Lung (tissue), 11 donors: ENCODE measurements at regions not wholly inside any gene's neighbourhood (a gene's known extent, or its start where the extent isn't known, plus 50 kb on each side); places are given as distances from the start of the nearest gene placed in this dataset.

ENCODE experiments used
- ATAC-seq: fragments of 200-7000 bp; cut with Tn5 transposase; one replicate; pipeline ENCODE4 v1.9.1; 2020; ENCODE audit warnings: moderate number of reproducible peaks; ENCODE audit not compliant: insufficient read depth, low FRiP score
- DNase-seq, 3 donors: peaks; one replicate each; pipeline ENCODE4 v3.0.0-alpha.2; 2013 to 2017
- H3K27ac ChIP-seq, 2 donors: one replicate each; pipeline ENCODE4 v1.5.1; 2013; ENCODE audit warnings: mild to moderate bottlenecking in 2 of 2, moderate library complexity in 2 of 2, control low read depth in 1 of 2, inconsistent platforms in 1 of 2, low read depth in 1 of 2, low read length in 1 of 2
- H3K27me3 ChIP-seq, 3 donors: one replicate each; pipeline ENCODE4 v1.5.1; 2013; ENCODE audit warnings: low read length in 2 of 3; ENCODE audit not compliant: control insufficient read depth in 3 of 3, insufficient read depth in 3 of 3
- H3K36me3 ChIP-seq, 4 donors: one replicate each; pipeline ENCODE4 v1.5.1; 2013; ENCODE audit warnings: low read length in 4 of 4, mild to moderate bottlenecking in 1 of 4, moderate library complexity in 1 of 4; ENCODE audit not compliant: control insufficient read depth in 4 of 4, insufficient read depth in 4 of 4
- H3K4me1 ChIP-seq, 5 donors: one replicate each; pipeline ENCODE4 v1.5.1; 2013; ENCODE audit warnings: low read length in 5 of 5, mild to moderate bottlenecking in 2 of 5, moderate library complexity in 1 of 5; ENCODE audit not compliant: control insufficient read depth in 5 of 5, insufficient read depth in 5 of 5
- H3K4me3 ChIP-seq: one replicate; pipeline ENCODE4 v1.5.1; 2013; ENCODE audit warnings: mild to moderate bottlenecking, control low read depth, moderate library complexity
- H3K9ac ChIP-seq, 2 donors: one replicate each; pipeline ENCODE4 v1.5.1; 2013; ENCODE audit warnings: low read length in 2 of 2, control low read depth in 1 of 2; ENCODE audit not compliant: insufficient read depth in 1 of 2
- H3K9me3 ChIP-seq, 4 donors: one replicate each; pipeline ENCODE4 v1.5.1; 2013; ENCODE audit warnings: low read length in 3 of 4, mild to moderate bottlenecking in 1 of 4, moderate library complexity in 1 of 4; ENCODE audit not compliant: control insufficient read depth in 4 of 4, insufficient read depth in 3 of 4
- CTCF ChIP-seq: IDR thresholded peaks from 2 replicates; pipeline ENCODE4 v1.5.1; 2012; ENCODE audit warnings: mild to moderate bottlenecking; ENCODE audit errors: control extremely low read depth, extremely low read depth
- WGBS, 2 donors: extraction: QIAGEN DNeasy Blood & Tissue Kit; methylation state at CpG; one replicate each; pipeline ENCODE4 v1.1.7; 2013; 5-methylcytosine and 5-hydroxymethylcytosine counted together
- donor health status: control.
- donor health status: control.
- donor health status: Bipolar disorder and iron deficiency.
- donor health status: healthy.
- donor health status: DM: yes; HTN: yes; CAD: no.

DNA sequence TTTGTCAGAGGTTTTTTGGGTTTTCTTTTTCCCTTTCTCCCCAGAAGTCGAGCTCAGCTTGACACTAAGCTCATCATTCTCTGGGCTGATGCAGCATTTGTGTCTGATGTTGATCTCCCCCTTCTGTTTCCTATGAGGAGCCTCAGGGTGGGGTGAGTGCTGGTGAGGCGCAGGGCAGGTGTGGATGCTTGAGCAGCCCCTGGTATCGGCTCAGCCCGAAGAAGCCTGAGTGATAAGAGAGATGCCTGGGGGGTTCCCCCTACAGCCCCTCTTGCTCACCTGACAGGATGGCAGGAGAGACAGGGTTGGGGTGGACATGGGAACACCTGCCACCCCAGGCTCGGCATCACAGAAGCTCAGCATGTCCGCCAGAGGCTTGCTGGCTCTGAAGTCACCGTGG lies 239.0 kb downstream of the RHOU start:
- ATAC-seq (no peak), DNase-seq (no peak)
- H3K27ac ChIP-seq = no peak overlapping the region
- H3K36me3 ChIP-seq = no peaks in the 10 kb centered on the region
- no peaks in the 10 kb centered on the region for H3K27me3 ChIP-seq
- 90 to 96% methylated on average over 7 of the region's 7 CpGs for WGBS, 2 donors
- peaks cover 0 to 14% (median 4%) of the 10 kb centered on the region in 5 donors for H3K4me1 ChIP-seq
- H3K9me3 ChIP-seq = no peaks in the 10 kb centered on the region
- no peak overlapping the region for H3K4me3 ChIP-seq
- TF ChIP-seq CTCF = no peak
- H3K9ac ChIP-seq = no peak overlapping the region

DNA sequence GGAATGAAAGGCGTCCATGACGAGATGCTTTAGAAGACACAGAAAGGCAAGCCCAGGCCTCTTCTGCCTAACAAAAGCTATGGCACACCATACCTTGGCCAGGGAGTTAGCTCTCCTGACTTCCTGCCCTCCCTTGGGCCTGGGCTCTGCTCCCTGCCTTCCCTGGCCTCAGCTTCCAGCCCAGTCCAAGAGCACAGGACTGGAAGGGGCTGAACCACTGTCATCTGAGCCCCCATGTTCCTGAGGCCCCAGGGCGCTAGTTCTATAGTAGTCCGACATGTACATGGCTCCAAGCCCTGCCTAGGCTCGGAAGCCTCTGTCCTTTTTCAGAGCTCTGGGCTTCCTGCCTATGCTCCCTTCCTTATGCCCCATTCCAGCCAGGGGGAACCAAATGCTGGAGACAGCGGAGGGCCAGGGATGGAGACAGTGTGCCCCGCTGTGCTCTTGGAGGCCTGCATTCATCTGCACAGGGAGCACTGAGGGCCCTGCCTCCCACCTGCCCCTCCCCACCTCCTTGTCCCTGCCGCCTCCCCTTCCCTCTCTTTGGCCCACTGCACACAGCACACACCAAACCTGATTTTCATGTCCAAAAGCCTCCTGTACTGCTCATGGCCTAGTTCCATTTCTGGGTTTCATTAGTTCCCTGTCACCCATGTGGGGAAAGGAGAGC lies 240.1 kb downstream of the RHOU start:
- no peak for DNase-seq
- TF ChIP-seq CTCF = no peak
- H3K27me3 ChIP-seq = no peaks in the 10 kb centered on the region
- peaks cover 0 to 23% (median 9%) of the 10 kb centered on the region in 5 donors for H3K4me1 ChIP-seq
- H3K4me3 ChIP-seq = no peak overlapping the region
- H3K36me3 ChIP-seq = no peaks in the 10 kb centered on the region
- no peak for ATAC-seq
- no peaks in the 10 kb centered on the region for H3K9me3 ChIP-seq
- no peak overlapping the region for H3K9ac ChIP-seq
- 94 to 96% methylated on average over 8 of the region's 8 CpGs for WGBS, 2 donors
- H3K27ac ChIP-seq = no peak overlapping the region

GRCh38 chr1:228976316-228976715 lies 241.0 kb downstream of the RHOU start:
- no peak for ATAC-seq
- no peak overlapping the region for H3K4me3 ChIP-seq
- H3K9me3 ChIP-seq = no peaks in the 10 kb centered on the region
- TF ChIP-seq CTCF = no peak
- DNase-seq = no peak
- H3K27ac ChIP-seq = no peak overlapping the region
- no peaks in the 10 kb centered on the region for H3K36me3 ChIP-seq
- H3K4me1 ChIP-seq = peaks cover 0 to 31% (median 9%) of the 10 kb centered on the region in 5 donors
- no peak overlapping the region for H3K9ac ChIP-seq
- no peaks in the 10 kb centered on the region for H3K27me3 ChIP-seq
- 78 to 91% methylated on average over 6 of the region's 6 CpGs for WGBS, 2 donors

DNA sequence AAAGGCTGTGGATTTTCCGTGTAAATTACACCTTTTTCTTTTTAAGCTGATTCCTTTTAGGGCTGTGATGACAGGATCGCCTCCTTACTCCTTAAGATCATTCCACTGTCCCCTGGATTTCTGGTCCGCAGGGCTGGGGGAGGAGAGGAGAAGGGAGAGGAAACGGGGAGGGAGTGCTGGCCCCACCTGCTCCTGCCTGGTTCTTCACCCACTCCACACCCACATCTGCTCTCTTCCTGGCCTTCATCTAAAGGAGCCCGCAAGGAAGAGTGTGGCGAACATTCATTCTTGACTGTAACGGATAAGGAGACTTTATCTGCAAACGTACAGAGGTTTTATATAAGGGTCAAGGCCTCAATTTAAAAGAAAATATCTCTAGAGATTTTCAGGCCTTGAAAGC lies 242.0 kb downstream of the RHOU start:
- TF ChIP-seq CTCF = no peak
- no peak overlapping the region for H3K4me3 ChIP-seq
- no peak overlapping the region for H3K27ac ChIP-seq
- H3K4me1 ChIP-seq = peaks cover 0 to 31% (median 9%) of the 10 kb centered on the region in 5 donors
- H3K9ac ChIP-seq = no peak overlapping the region
- WGBS, 2 donors = 77% methylated on average over 8 of the region's 8 CpGs
- no peak for ATAC-seq
- no peaks in the 10 kb centered on the region for H3K36me3 ChIP-seq
- H3K27me3 ChIP-seq = no peaks in the 10 kb centered on the region
- H3K9me3 ChIP-seq = no peaks in the 10 kb centered on the region
- DNase-seq = no peak
